A673 (cell line): ENCODE measurements at regions not wholly inside any gene's neighbourhood (a gene's known extent, or its start where the extent isn't known, plus 50 kb on each side); places are given as distances from the start of the nearest gene placed in this dataset.

Experiments
- BruUV-seq: library from RNA; stranded (reverse); fragments of 400-500 nt; replicated peaks from 2 replicates; lab custom pipeline; 2021; lab: Mats Ljungman, UMichigan
- CTCF ChIA-PET: fragments of 300-600 bp; sonication (Branson Sonifier 250); formaldehyde crosslinking; loops from one replicate; lab custom pipeline; 2022; ENCODE audit warnings: antibody characterized with exemption; lab: Charles Lee
- POLR2A ChIA-PET: fragments of 300-600 bp; sonication (Branson Sonifier 250); formaldehyde crosslinking; loops from one replicate; lab custom pipeline; 2022; ENCODE audit warnings: antibody characterized with exemption; ENCODE audit not compliant: low non-redundant PET; lab: Charles Lee
- DNase-seq: peaks from one replicate; pipeline ENCODE4 v3.0.0-alpha.2; 2015; ENCODE audit warnings: low spot score
- H3K27ac ChIP-seq: fragments of 200-600 bp; sonication (generic); 2 replicates; pipeline ENCODE4 v1.5.1; 2016; ENCODE audit warnings: mixed run types, low read depth, mild to moderate bottlenecking, mixed read lengths, antibody characterized with exemption, low read length; ENCODE audit not compliant: poor library complexity, severe bottlenecking
- H3K27me3 ChIP-seq: fragments of 200-600 bp; sonication (generic); replicated peaks from 2 replicates; pipeline ENCODE4 v1.6.1; 2017; ENCODE audit warnings: mixed run types, low read depth, mild to moderate bottlenecking, mixed read lengths, antibody characterized with exemption, low read length; ENCODE audit not compliant: insufficient read depth, poor library complexity
- H3K36me3 ChIP-seq: fragments of 200-600 bp; sonication (generic); 2 replicates; pipeline ENCODE4 v1.6.1; 2016; ENCODE audit warnings: mixed run types, mild to moderate bottlenecking, mixed read lengths, antibody characterized with exemption, low read length; ENCODE audit not compliant: insufficient read depth, poor library complexity, severe bottlenecking
- H3K4me1 ChIP-seq: fragments of 200-600 bp; sonication (generic); 2 replicates; pipeline ENCODE4 v1.6.1; 2017; ENCODE audit warnings: mixed run types, mild to moderate bottlenecking, mixed read lengths, antibody characterized with exemption, low read length; ENCODE audit not compliant: insufficient read depth, poor library complexity, severe bottlenecking
- H3K4me3 ChIP-seq: fragments of 200-600 bp; sonication (generic); 2 replicates; pipeline ENCODE4 v1.5.1; 2016; ENCODE audit warnings: low read depth, mixed run types, mild to moderate bottlenecking, mixed read lengths, low read length; ENCODE audit not compliant: poor library complexity, severe bottlenecking
- H3K9me3 ChIP-seq: fragments of 200-600 bp; sonication (generic); 2 replicates; pipeline ENCODE4 v1.6.1; 2016; ENCODE audit warnings: mixed run types, low read depth, mild to moderate bottlenecking, mixed read lengths, antibody characterized with exemption, low read length; ENCODE audit not compliant: poor library complexity, severe bottlenecking
- CTCF ChIP-seq: fragments of 300-800, 200-600 bp; sonication (generic); conservative IDR thresholded peaks from 2 replicates; pipeline ENCODE4 v1.5.1; 2017; ENCODE audit warnings: low read depth, mild to moderate bottlenecking, antibody characterized with exemption, low read length, moderate library complexity, mixed read lengths
- EZH2 ChIP-seq: fragments of 200-600 bp; sonication (generic); IDR thresholded peaks from 2 replicates; pipeline ENCODE4 v1.6.1; 2017; ENCODE audit warnings: borderline replicate concordance, low read depth, mild to moderate bottlenecking, mixed read lengths, antibody characterized with exemption, low read length; ENCODE audit not compliant: poor library complexity, severe bottlenecking
- intact Hi-C: fragments of 100-400 bp; cut with micrococcal nuclease; formaldehyde crosslinking; loops from one replicate; pipeline ENCODE4 v1.10.0; 2022; ENCODE audit not compliant: unreplicated experiment

- ChIA-PET POLR2A (no interaction called here), CTCF (no interaction called here)
- no peaks in the 10 kb centered on the region for H3K4me1 ChIP-seq
- no peaks in the 10 kb centered on the region for H3K9me3 ChIP-seq
- TF ChIP-seq EZH2 (no peak), CTCF (no peak)
- no peak overlapping the region for H3K4me3 ChIP-seq
- peaks cover 8% of the 10 kb centered on the region for H3K27me3 ChIP-seq
- no peaks in the 10 kb centered on the region for H3K36me3 ChIP-seq
- BruUV-seq: no TSS peak
- H3K27ac ChIP-seq: no peak overlapping the region
- intact Hi-C loops: loop anchor here (5.0 kb wide), 1 partner anchor 108 kb away; no protein-coding TSS in a partner anchor
- DNase-seq: peak; percentile 23
Measured at GRCh38 chr1:5513846-5514526, 478.2 kb downstream of the NPHP4 start.

GRCh38 chr1:5513179-5513578 lies 479.0 kb downstream of the NPHP4 start:
- ChIA-PET CTCF (no interaction called here), POLR2A (no interaction called here)
- no peak overlapping the region for H3K27ac ChIP-seq
- no peak for DNase-seq
- no peak for TF ChIP-seq EZH2
- TF ChIP-seq CTCF: no peak
- H3K27me3 ChIP-seq: peaks cover 8% of the 10 kb centered on the region
- intact Hi-C loops: loop anchor here (5.0 kb wide), 1 partner anchor 109 kb away; no protein-coding TSS in a partner anchor
- H3K9me3 ChIP-seq: no peaks in the 10 kb centered on the region
- H3K4me3 ChIP-seq: no peak overlapping the region
- H3K36me3 ChIP-seq: no peaks in the 10 kb centered on the region
- BruUV-seq: no TSS peak
- H3K4me1 ChIP-seq: no peaks in the 10 kb centered on the region

- TF ChIP-seq EZH2 (no peak), CTCF (no peak)
- H3K4me3 ChIP-seq: no peak overlapping the region
- POLR2A ChIA-PET: no interaction called here
Measured at GRCh38 chr1:5511381-5512097, 480.7 kb downstream of the NPHP4 start.

More at GRCh38 chr1:5511381-5512097, 480.7 kb downstream of the NPHP4 start:
- no peaks in the 10 kb centered on the region for H3K4me1 ChIP-seq
- CTCF ChIA-PET: no interaction called here
- no peak for DNase-seq
- no peak overlapping the region for H3K27ac ChIP-seq
- peaks cover 10% of the 10 kb centered on the region for H3K27me3 ChIP-seq
- H3K36me3 ChIP-seq: no peaks in the 10 kb centered on the region
- no peaks in the 10 kb centered on the region for H3K9me3 ChIP-seq
- no TSS peak for BruUV-seq
- intact Hi-C loops: loop anchor here (2.0 to 5.0 kb wide), 2 partner anchors 111 to 463 kb away; no protein-coding TSS in a partner anchor
